ENCODE measurements at regions not wholly inside any gene's neighbourhood (a gene's known extent, or its start where the extent isn't known, plus 50 kb on each side); places are given as distances from the start of the nearest gene placed in this dataset.

DNA sequence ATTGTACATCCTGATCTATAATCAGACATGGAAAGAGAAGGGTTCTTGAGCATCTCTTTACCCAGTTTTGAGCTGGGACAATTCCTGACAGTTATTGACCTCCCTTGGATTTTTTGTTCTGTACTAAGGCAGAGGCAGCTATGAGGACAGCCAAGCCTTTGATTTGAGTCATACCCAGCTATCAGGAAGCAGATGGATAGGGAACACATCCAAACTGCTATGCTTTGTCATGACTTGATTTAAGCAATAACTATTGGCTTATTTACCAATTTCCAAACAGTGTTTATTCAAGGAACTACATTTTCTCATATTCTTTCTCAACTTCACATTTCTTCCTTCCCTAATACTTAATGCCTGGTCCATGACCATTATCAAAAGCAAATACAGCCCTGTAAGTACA, 396.4 kb upstream of the STEAP1 start:
- no peaks in the 10 kb centered on the region for H3K4me1 ChIP-seq (replicated peaks in 1 of 2; ENCODE audit: control insufficient read depth in 2 of 2, insufficient read depth in 2 of 2, low read length in 2 of 2)
- H3K4me3 ChIP-seq = no peak overlapping the region
- BruUV-seq (replicated peaks) = no TSS peak
- no peaks in the 10 kb centered on the region for H3K9me1 ChIP-seq (ENCODE audit: control insufficient read depth, insufficient read depth, low read length)
- H3K27ac ChIP-seq (ENCODE audit: extremely low read depth, low read depth, low read length) = no peak overlapping the region
- no peaks in the 10 kb centered on the region for H4K20me1 ChIP-seq (replicated peaks; ENCODE audit: control insufficient read depth, insufficient read depth, low read length)
- in situ Hi-C loops (cut with MboI) (no loop called here), intact Hi-C loops (cut with micrococcal nuclease) (no loop called here)
- ATAC-seq (no peak), FAIRE-seq (no peak), DNase-seq (ENCODE audit: extremely low read depth in 1 of 4, low spot score in 3 of 4) (no peak)
- H3K9ac ChIP-seq (ENCODE audit: insufficient read depth in 1 of 2, low read depth in 2 of 2, low read length in 2 of 2) = no peak overlapping the region
- TF ChIP-seq SMARCE1 (IDR thresholded peaks at IDR 0.05) (no peak), CSDE1 (IDR thresholded peaks at IDR 0.05) (no peak), IFI16 (CRISPR knock-in tag; IDR thresholded peaks at IDR 0.05) (no peak), THRB (CRISPR knock-in tag; conservative IDR thresholded peaks at IDR 0.05) (no peak), ZNF436 (CRISPR knock-in tag; IDR thresholded peaks at IDR 0.05) (no peak), ETV5 (CRISPR knock-in tag; IDR thresholded peaks at IDR 0.05; ENCODE audit: low read depth) (no peak)
- H2AFZ ChIP-seq (ENCODE audit: low read depth, low read length) = no peak overlapping the region
- H3K4me2 ChIP-seq (ENCODE audit: insufficient read depth, low read length) = no peak overlapping the region
- H3K79me2 ChIP-seq (ENCODE audit: control insufficient read depth, insufficient read depth, low read length) = no peaks in the 10 kb centered on the region
- H3K9me3 ChIP-seq (replicated peaks; ENCODE audit: control insufficient read depth, insufficient read depth, low read depth, low read length) = no peaks in the 10 kb centered on the region
- H3K36me3 ChIP-seq (ENCODE audit: control insufficient read depth, insufficient read depth, low read length) = no peaks in the 10 kb centered on the region
- H3K27me3 ChIP-seq (ENCODE audit: control insufficient read depth in 2 of 2, insufficient read depth in 2 of 2, low read length in 2 of 2) = no peaks in the 10 kb centered on the region
- ChIA-PET POLR2A (no interaction called here), CTCF (ENCODE audit: low intra/inter-chr PET ratio) (no interaction called here)

- Histone ChIP-seq H3K36me3 (ENCODE audit: control insufficient read depth, insufficient read depth, low read length) (no peaks in the 10 kb centered on the region), H3K9me3 (replicated peaks; ENCODE audit: control insufficient read depth, insufficient read depth, low read depth, low read length) (no peaks in the 10 kb centered on the region), H3K79me2 (ENCODE audit: control insufficient read depth, insufficient read depth, low read length) (no peaks in the 10 kb centered on the region), H4K20me1 (replicated peaks; ENCODE audit: control insufficient read depth, insufficient read depth, low read length) (no peaks in the 10 kb centered on the region), H3K27ac (ENCODE audit: extremely low read depth, low read depth, low read length) (no peak overlapping the region), H3K9me1 (ENCODE audit: control insufficient read depth, insufficient read depth, low read length) (no peaks in the 10 kb centered on the region), H2AFZ (ENCODE audit: low read depth, low read length) (no peak overlapping the region), H3K4me3 (no peak overlapping the region), H3K9ac (ENCODE audit: insufficient read depth in 1 of 2, low read depth in 2 of 2, low read length in 2 of 2) (no peak overlapping the region), H3K4me1 (replicated peaks in 1 of 2; ENCODE audit: control insufficient read depth in 2 of 2, insufficient read depth in 2 of 2, low read length in 2 of 2) (no peaks in the 10 kb centered on the region), H3K27me3 (ENCODE audit: control insufficient read depth in 2 of 2, insufficient read depth in 2 of 2, low read length in 2 of 2) (no peaks in the 10 kb centered on the region), H3K4me2 (ENCODE audit: insufficient read depth, low read length) (no peak overlapping the region)
- DNase-seq (ENCODE audit: extremely low read depth in 1 of 4, low spot score in 3 of 4) (no peak), ATAC-seq (no peak), FAIRE-seq (no peak)
- intact Hi-C loops (cut with micrococcal nuclease) = no loop called here
- ChIA-PET CTCF (ENCODE audit: low intra/inter-chr PET ratio) (no interaction called here), POLR2A (no interaction called here)
- in situ Hi-C loops (cut with MboI) = no loop called here
- WGBS (ENCODE audit: insufficient coverage, low coverage, missing lambda C conversion rate) = 6% methylated on average over 3 of the region's 3 CpGs
- no TSS peak for BruUV-seq (replicated peaks)
- TF ChIP-seq NFIX (CRISPR knock-in tag; IDR thresholded peaks at IDR 0.05; ENCODE audit: low read depth) (no peak), ZNF12 (CRISPR knock-in tag; IDR thresholded peaks at IDR 0.05) (no peak), ZNF232 (CRISPR knock-in tag; IDR thresholded peaks at IDR 0.05) (no peak), ZKSCAN3 (CRISPR knock-in tag; IDR thresholded peaks at IDR 0.05) (no peak), SMARCA5 (IDR thresholded peaks at IDR 0.05) (no peak), RBM39 (optimal IDR thresholded peaks at IDR 0.05; ENCODE audit: low read depth, low read length) (no peak), ZNF584 (CRISPR knock-in tag; IDR thresholded peaks at IDR 0.05; ENCODE audit: low read depth) (no peak), MCM3 (IDR thresholded peaks at IDR 0.05) (no peak), YY1 (IDR thresholded peaks at IDR 0.05; ENCODE audit: borderline replicate concordance in 1 of 3, control insufficient read depth in 1 of 3, extremely low read depth in 1 of 3, insufficient read depth in 3 of 3, insufficient read length in 1 of 3, insufficient replicate concordance in 2 of 3, low read depth in 1 of 3, low read length in 2 of 3) (no peak)
- TF ChIP-seq, protein P1, sequence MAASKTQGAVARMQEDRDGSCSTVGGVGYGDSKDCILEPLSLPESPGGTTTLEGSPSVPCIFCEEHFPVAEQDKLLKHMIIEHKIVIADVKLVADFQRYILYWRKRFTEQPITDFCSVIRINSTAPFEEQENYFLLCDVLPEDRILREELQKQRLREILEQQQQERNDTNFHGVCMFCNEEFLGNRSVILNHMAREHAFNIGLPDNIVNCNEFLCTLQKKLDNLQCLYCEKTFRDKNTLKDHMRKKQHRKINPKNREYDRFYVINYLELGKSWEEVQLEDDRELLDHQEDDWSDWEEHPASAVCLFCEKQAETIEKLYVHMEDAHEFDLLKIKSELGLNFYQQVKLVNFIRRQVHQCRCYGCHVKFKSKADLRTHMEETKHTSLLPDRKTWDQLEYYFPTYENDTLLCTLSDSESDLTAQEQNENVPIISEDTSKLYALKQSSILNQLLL (CRISPR knock-in tag; IDR thresholded peaks at IDR 0.05; ENCODE audit: borderline replicate concordance) = no peak
These were observed 393.6 kb upstream of the STEAP1 start for GRCh38 chr7:89760690-89761089.

Measured in K562 (cell line).